IPS-NIHi7 (cell line): ENCODE measurements at regions not wholly inside any gene's neighbourhood (a gene's known extent, or its start where the extent isn't known, plus 50 kb on each side); places are given as distances from the start of the nearest gene placed in this dataset.

ENCODE experiments used
- DNase-seq: peaks from one replicate; pipeline ENCODE4 v3.0.0; 2012; ENCODE audit warnings: mixed read lengths; ENCODE audit errors: extremely low spot score

DNA sequence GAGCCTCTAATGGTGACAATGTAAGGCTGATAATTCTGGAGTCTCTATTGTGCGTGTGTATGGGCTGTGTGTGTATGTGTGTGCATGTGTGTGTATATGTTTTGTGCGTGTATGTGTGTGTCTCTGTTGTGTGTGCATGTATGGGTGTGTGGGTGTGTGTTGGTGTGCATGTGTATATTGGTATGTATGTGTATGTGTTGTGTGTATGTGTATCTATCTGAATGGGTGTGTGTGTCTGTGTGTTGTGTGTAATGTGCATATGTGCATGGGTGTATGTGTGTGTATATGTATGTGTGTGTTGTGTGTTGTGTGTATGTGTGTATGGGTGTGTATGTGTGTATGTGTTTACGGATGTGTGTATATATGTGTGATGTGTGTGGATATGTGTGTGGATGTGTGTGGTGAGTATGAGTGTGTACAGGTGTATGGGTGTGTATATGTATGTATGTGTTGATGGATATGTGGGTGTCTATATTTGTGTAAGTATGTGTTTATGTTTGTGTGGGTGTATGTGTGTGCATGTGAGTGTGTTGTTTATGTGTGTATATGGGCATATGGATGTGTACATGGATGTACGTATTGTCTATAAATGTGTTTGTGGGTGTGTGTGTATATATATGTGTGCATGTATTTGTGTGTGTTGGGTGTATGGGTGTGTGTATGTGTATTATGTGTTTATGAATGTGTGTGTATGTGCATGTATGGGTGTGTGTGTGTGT, 366.7 kb downstream of the UQCRFS1 start:
- DNase-seq, result no peak

DNA sequence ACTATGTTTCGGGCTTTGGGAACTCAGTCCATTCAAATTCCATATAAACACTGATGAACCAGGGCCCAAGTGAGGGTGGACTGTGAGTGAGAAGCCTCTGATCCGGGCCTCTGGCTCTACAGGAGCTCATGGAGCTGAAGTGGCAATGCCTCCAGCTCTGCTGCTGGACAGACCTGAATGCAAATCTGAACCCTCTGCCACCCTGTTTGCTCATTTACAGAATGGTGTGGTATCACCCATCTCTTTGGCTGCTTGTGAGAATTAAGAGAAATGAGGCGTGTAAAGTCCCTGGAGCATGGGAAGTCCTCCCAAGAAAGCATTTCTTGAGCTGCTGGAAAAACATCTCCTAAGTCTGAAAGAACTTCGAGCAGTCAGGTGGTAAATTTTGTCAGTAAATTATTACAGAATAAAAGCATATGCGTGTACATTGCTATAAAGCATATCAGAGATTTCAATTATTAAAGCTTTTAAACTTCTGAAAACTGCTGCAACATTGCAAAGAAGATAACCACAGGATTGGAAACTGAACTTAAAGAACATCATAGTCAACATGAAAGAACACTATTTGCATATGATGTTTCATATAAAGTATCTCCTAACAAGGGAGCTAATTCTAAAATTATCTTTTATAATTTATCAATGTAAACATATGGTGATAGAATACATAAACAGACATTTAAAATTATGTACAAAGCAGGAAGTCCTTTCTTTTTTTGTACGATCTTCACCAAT, 369.0 kb downstream of the UQCRFS1 start:
- no peak for DNase-seq

- DNase-seq, result no peak
These were observed 371.4 kb downstream of the UQCRFS1 start for GRCh38 chr19:28841531-28841930.

DNA sequence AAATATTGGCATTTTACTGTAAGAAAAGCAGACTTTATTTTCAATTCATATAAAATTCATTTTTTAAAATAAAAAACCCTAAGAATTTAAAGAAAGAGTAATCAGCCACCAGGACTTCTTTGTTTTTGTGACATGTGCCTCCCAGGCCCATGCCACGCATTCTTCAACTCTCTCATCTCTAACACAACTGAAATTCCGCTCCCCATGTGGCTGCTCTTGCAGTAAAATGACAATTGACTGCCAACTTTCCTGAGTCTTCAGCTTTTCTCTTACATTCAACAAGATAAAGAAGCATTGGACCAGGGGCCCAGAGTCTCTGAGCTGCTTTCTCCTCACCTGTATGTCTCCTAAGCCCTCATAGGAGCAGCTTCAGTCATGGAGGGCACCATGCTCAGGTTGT, 372.1 kb downstream of the UQCRFS1 start:
- no peak for DNase-seq

DNA sequence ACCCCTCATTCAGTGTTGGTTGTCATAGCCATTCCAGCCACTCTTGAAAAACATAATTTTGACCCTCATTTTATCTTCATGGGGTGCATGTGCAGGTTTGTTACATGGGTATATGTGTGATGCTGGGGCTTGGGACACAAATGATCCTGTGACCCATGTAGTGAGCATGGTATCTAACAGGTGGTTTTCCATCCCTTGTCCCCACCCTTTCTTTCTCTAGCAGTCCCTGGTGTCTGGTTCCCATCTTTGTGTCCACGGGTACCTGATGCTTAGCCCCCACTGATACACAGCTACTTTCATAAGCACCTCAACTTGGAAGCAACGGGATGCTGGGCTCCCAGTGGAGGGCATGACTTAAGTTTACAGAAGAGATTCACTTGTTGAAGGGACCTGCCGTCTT, 373.5 kb downstream of the UQCRFS1 start:
- no peak for DNase-seq

GRCh38 chr19:28838909-28839308, 374.0 kb downstream of the UQCRFS1 start:
- no peak for DNase-seq

DNA sequence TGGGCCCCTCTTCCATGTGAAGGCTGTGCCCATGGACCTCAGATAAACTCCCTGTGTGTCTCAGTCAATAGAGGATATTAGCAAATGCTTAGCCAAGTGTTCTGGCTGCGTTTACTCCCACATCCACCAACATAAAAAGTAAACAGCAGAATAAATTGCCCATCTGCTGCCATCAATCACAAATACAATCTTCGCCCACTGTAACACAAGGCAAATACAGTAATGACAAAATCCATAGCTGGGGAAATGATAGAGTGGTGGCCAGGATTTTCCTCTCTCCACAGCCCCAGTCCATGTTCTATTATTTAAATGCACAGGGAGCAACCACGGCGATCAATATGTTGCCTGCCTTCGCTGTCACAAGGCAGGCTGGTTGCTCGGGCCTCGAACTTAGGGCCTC, 376.5 kb downstream of the UQCRFS1 start:
- DNase-seq, result no peak

GRCh38 chr19:28834996-28835395, 378.0 kb downstream of the UQCRFS1 start:
- DNase-seq, result no peak

- peak; percentile 37 for DNase-seq
These were observed 381.5 kb downstream of the UQCRFS1 start for GRCh38 chr19:28831462-28831861.

DNA sequence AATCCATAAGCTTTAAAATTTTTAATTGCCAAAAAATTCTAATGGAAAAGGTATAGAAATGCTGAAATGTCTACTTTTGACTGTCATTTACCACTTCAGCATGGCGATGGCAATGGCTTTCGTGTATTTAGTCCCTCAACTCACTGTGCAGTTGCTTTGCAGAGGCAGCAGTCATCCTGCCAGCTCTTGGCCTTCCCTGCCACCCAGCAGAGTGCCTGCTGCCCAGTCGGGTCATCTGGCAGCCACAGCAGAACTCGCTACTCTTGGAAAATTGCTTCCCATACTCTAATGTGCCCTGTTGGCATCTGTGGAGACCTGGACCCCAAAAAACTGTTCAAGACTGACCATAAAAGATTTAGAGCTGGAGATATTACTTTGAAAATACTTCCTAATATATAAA, 383.2 kb downstream of the UQCRFS1 start:
- DNase-seq, result no peak

DNA sequence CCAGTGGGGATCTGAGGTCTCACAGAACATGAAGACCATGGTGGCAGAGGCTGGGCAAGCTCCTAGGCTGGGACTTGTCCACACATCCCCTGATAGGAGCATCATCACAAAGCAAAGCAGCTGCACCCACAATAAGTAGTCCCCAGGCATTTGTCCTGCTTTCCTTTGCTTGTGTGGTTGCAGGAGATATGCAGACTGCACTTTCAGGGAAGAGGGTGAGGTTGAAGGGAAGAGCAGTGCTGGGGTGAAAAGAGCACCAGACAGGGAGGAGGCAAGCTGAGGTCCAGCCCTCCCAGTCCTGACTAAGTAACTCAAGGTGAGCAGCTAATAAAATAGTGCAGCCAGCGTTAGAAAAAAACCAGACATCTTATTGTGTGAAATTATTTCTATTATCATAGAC, 383.6 kb downstream of the UQCRFS1 start:
- DNase-seq, result no peak

DNA sequence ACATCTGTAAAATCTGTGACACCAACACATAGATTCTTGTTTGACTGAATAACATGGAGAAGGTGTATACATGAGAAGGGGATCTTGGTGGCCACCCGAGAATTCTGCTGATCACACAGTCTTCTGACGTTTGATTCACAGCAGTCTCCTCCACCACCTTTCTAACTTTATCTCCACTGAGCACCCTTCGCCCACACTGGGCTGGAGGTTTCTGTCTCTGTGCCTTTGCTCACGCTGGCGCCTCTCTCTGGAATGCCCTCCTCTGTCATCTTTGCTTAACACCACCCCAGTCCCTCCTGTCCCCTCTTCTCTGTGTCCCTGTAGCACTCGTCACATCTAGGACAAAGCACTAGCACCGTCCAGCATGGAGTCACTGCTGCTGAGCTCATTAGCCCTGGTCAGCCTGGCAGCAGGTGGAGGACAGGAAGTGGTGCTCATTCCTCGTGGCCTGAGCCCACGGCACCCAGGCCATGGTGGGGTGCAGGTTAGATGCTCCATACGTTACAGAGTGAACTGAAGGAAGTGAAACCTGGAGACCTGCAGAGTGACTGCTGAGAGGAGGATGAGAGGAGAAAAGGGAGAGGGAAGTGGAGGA, 384.6 kb downstream of the UQCRFS1 start:
- DNase-seq, result no peak

- no peak for DNase-seq
These were observed 385.6 kb downstream of the UQCRFS1 start for GRCh38 chr19:28827382-28827781.

DNA sequence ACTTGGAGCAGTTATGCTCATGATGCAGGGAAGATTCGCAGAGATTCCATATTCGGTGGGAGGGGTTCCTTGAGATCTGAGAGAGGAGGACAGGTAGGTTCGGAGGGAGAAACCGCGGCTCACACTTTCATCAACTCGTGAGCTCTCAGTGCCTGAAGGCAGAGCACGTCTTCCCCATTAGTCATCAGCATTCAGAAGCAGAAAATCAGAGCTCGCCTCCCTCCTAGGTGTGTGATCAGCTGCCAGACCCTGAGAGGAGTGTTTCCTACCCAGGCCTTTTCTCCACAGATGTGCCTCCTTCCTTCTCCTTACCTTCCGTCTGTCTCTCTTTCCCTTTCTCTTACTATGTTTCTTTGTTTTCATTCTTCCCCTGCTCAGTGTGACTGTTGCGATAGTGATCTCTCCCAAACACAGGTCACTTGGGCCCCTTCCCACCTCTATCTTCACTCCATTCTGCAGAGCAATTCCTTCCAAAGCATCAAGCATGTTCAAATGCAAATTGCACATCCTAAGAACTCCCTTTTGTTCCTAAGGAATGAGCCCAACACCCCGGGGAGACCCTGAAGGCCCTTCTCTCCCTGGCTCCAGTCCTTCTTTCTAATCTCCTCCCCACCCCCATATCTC, 389.5 kb downstream of the UQCRFS1 start:
- DNase-seq, result peak; percentile 57

DNA sequence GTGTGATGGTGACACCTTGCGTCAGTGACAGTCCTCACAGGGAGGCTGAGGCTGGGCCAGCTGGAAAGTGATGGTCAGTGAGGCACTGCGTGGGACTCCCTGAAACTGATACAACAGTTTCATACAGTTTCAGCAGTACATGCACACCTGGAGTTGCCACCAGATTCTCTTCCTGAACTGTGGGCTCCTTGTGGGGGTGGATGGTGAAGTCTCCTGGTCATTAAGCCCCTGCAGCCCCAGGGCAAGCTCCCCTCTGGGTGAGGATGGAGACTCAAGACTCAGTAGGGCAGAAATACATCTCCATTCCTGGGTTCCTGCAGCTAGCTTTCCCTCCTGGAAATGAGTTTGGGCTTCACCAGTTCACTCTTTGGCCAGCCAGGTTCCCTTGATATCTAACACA, 392.7 kb downstream of the UQCRFS1 start:
- no peak for DNase-seq

- DNase-seq, result no peak
These were observed 397.7 kb downstream of the UQCRFS1 start for GRCh38 chr19:28815257-28815656.

- no peak for DNase-seq
These were observed 418.6 kb downstream of the UQCRFS1 start for GRCh38 chr19:28794301-28794700.

DNA sequence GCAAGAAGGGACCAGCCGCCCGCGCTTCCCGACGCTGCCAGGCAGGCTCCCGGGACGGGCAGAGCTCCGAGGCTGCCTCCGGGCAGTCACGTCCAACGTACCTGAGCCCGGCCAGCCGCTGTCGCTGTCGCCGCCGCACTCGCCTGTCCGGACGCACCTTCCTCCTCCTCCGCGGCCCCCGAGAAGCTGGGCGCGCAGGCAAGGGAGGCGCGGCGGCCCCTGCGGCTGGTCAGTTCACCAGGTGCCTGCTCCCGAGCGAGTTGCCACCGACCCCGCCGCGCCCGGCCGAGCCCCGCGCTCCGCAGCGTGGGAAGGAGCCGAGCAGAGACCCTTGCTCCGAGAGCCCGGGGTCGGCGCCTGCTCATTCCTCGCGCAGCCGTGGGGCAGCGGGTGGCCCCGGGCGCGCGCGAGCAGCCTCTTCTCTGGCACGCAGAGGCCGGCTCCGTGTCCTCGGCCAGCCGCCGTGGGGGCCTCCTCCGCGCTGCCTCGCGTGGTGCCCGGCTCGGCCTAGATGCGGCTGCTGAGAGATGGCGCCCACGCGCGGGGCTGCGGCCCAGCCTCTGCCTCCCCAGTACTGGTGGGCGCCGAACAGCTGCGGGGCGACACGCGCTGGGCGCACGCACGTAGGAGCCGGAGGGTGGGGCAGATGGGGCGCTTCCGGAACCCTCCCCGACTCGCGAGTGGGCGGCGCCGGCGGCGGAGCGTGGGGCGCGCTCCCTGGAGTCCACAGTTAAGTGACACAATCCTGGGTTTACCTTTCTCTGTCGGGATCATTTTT, 419.4 kb downstream of the UQCRFS1 start:
- peak; percentile 49 for DNase-seq

DNA sequence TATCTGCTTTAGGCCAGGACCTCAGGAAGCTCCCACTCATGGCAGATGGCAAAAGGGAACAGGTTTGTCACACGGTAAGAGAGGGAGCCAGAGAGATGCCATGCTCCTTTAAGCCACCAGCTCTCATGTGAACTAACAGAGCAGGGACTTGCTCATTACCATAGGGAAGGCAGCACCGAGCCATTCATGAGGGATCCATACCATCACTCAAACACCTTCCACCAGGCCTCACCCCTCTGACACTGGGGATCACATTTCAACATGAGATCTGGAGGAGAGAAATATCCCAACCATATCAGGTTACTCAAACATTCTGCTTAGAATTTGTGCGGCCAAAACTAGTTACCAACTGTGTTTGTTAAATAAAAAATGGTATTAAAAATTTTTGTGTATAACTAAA, 427.0 kb downstream of the UQCRFS1 start:
- DNase-seq, result peak; percentile 30

DNA sequence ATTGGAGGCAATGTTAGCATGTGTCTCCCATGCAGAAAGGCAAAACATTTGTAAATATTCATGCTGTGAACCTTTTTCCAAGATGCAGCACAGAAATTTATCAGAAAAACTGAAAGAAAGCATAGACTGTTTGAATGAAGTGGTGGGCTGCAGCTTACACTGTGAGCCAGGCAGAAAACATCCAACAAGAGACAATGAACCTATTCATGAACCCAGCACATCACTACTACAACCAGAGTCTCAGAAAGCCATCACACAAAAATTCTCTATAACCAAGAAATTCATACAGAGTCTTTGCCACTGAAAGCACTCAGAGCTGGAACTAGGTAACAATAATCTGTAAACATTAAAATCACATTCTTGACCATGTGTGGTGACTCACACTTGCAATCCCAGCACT, 448.9 kb downstream of the UQCRFS1 start:
- no peak for DNase-seq

GRCh38 chr19:28746478-28746877, 466.5 kb downstream of the UQCRFS1 start:
- no peak for DNase-seq

GRCh38 chr19:28744943-28745342, 468.0 kb downstream of the UQCRFS1 start:
- DNase-seq, result no peak
